ENCODE measurements at regions not wholly inside any gene's neighbourhood (a gene's known extent, or its start where the extent isn't known, plus 50 kb on each side); places are given as distances from the start of the nearest gene placed in this dataset.

- H3K27ac ChIP-seq, result no peak overlapping the region
- no peaks in the 10 kb centered on the region for H4K20me1 ChIP-seq
- H3K9ac ChIP-seq, result no peak overlapping the region
- no peaks in the 10 kb centered on the region for H3K27me3 ChIP-seq
- no peak overlapping the region for H3K4me2 ChIP-seq
- no peak for TF ChIP-seq Cebpa-rat (IDR thresholded peaks at IDR 0.05)
- H3K9me3 ChIP-seq, result no peaks in the 10 kb centered on the region
- no peaks in the 10 kb centered on the region for H3K36me3 ChIP-seq
- H3K4me3 ChIP-seq, result no peak overlapping the region
- no peaks in the 10 kb centered on the region for H3K4me1 ChIP-seq
Measured at GRCh38 chr2:20132990-20133535, 81.6 kb upstream of the LAPTM4A start.

- Histone ChIP-seq H3K36me3 (no peaks in the 10 kb centered on the region), H3K27ac (no peak overlapping the region), H4K20me1 (no peaks in the 10 kb centered on the region), H3K4me1 (no peaks in the 10 kb centered on the region), H3K27me3 (no peaks in the 10 kb centered on the region), H3K4me3 (no peak overlapping the region), H3K9me3 (no peaks in the 10 kb centered on the region), H3K4me2 (no peak overlapping the region), H3K9ac (no peak overlapping the region)
- no peak for TF ChIP-seq Cebpa-rat (IDR thresholded peaks at IDR 0.05)
Measured at GRCh38 chr2:20130821-20131645, 79.6 kb upstream of the LAPTM4A start.

- H3K27me3 ChIP-seq, result no peaks in the 10 kb centered on the region
- no peak overlapping the region for H3K4me2 ChIP-seq
- H3K36me3 ChIP-seq, result no peaks in the 10 kb centered on the region
- H4K20me1 ChIP-seq, result no peaks in the 10 kb centered on the region
- H3K9ac ChIP-seq, result no peak overlapping the region
- TF ChIP-seq Cebpa-rat (IDR thresholded peaks at IDR 0.05), result no peak
- H3K4me1 ChIP-seq, result no peaks in the 10 kb centered on the region
- no peaks in the 10 kb centered on the region for H3K9me3 ChIP-seq
- no peak overlapping the region for H3K27ac ChIP-seq
- H3K4me3 ChIP-seq, result no peak overlapping the region
Measured at GRCh38 chr2:20130160-20130560, 78.7 kb upstream of the LAPTM4A start.

- H3K36me3 ChIP-seq, result no peaks in the 10 kb centered on the region
- no peak overlapping the region for H3K9ac ChIP-seq
- no peaks in the 10 kb centered on the region for H3K27me3 ChIP-seq
- no peaks in the 10 kb centered on the region for H3K9me3 ChIP-seq
- H3K4me3 ChIP-seq, result no peak overlapping the region
- H3K27ac ChIP-seq, result no peak overlapping the region
- H3K4me1 ChIP-seq, result no peaks in the 10 kb centered on the region
- no peak for TF ChIP-seq Cebpa-rat (IDR thresholded peaks at IDR 0.05)
- H4K20me1 ChIP-seq, result no peaks in the 10 kb centered on the region
- no peak overlapping the region for H3K4me2 ChIP-seq
Measured at GRCh38 chr2:20129331-20130159, 78.1 kb upstream of the LAPTM4A start.

GRCh38 chr2:20128506-20129330 lies 77.3 kb upstream of the LAPTM4A start:
- no peak overlapping the region for H3K4me2 ChIP-seq
- no peaks in the 10 kb centered on the region for H3K9me3 ChIP-seq
- no peak overlapping the region for H3K4me3 ChIP-seq
- no peak overlapping the region for H3K9ac ChIP-seq
- H3K27me3 ChIP-seq, result no peaks in the 10 kb centered on the region
- no peaks in the 10 kb centered on the region for H4K20me1 ChIP-seq
- no peaks in the 10 kb centered on the region for H3K4me1 ChIP-seq
- no peak overlapping the region for H3K27ac ChIP-seq
- H3K36me3 ChIP-seq, result no peaks in the 10 kb centered on the region
- no peak for TF ChIP-seq Cebpa-rat (IDR thresholded peaks at IDR 0.05)

GRCh38 chr2:20126469-20126868 lies 75.0 kb upstream of the LAPTM4A start:
- Histone ChIP-seq H3K4me2 (no peak overlapping the region), H3K27ac (no peak overlapping the region), H3K9ac (no peak overlapping the region), H3K4me3 (no peak overlapping the region), H3K4me1 (no peaks in the 10 kb centered on the region), H3K36me3 (no peaks in the 10 kb centered on the region), H3K9me3 (no peaks in the 10 kb centered on the region), H3K27me3 (no peaks in the 10 kb centered on the region), H4K20me1 (no peaks in the 10 kb centered on the region)
- TF ChIP-seq Cebpa-rat (IDR thresholded peaks at IDR 0.05), result no peak

- no peak overlapping the region for H3K27ac ChIP-seq
- H3K4me2 ChIP-seq, result no peak overlapping the region
- no peaks in the 10 kb centered on the region for H3K27me3 ChIP-seq
- no peak overlapping the region for H3K9ac ChIP-seq
- H3K4me1 ChIP-seq, result no peaks in the 10 kb centered on the region
- H4K20me1 ChIP-seq, result no peaks in the 10 kb centered on the region
- no peaks in the 10 kb centered on the region for H3K9me3 ChIP-seq
- no peaks in the 10 kb centered on the region for H3K36me3 ChIP-seq
- no peak overlapping the region for H3K4me3 ChIP-seq
- no peak for TF ChIP-seq Cebpa-rat (IDR thresholded peaks at IDR 0.05)
Measured at GRCh38 chr2:20126040-20126439, 74.6 kb upstream of the LAPTM4A start.

GRCh38 chr2:20125616-20126015 lies 74.2 kb upstream of the LAPTM4A start:
- Histone ChIP-seq H3K9me3 (no peaks in the 10 kb centered on the region), H3K27ac (no peak overlapping the region), H3K36me3 (no peaks in the 10 kb centered on the region), H4K20me1 (no peaks in the 10 kb centered on the region), H3K27me3 (no peaks in the 10 kb centered on the region), H3K9ac (no peak overlapping the region), H3K4me3 (no peak overlapping the region), H3K4me1 (no peaks in the 10 kb centered on the region), H3K4me2 (no peak overlapping the region)
- TF ChIP-seq Cebpa-rat (IDR thresholded peaks at IDR 0.05), result no peak

GRCh38 chr2:20125164-20125563 lies 73.7 kb upstream of the LAPTM4A start:
- Histone ChIP-seq H3K9me3 (no peaks in the 10 kb centered on the region), H3K4me2 (no peak overlapping the region), H3K27ac (no peak overlapping the region), H3K4me1 (no peaks in the 10 kb centered on the region), H3K36me3 (no peaks in the 10 kb centered on the region), H3K27me3 (no peaks in the 10 kb centered on the region), H3K9ac (no peak overlapping the region), H3K4me3 (no peak overlapping the region), H4K20me1 (no peaks in the 10 kb centered on the region)
- no peak for TF ChIP-seq Cebpa-rat (IDR thresholded peaks at IDR 0.05)
